Ovary (tissue), 3 donors: ENCODE measurements at regions not wholly inside any gene's neighbourhood (a gene's known extent, or its start where the extent isn't known, plus 50 kb on each side); places are given as distances from the start of the nearest gene placed in this dataset.

Source experiments
- CTCF ChIP-seq, 3 donors: fragments of 450-650 bp in 2 of 3; fragments of 200-600 bp in 1 of 3; IDR thresholded peaks; one replicate each; pipeline versions ENCODE4 v1.5.1 to v1.8.0; 2016 to 2022; ENCODE audit warnings: antibody characterized with exemption in 3 of 3, mild to moderate bottlenecking in 1 of 3
- EP300 ChIP-seq: sonication (generic); formaldehyde crosslinking; IDR thresholded peaks from one replicate; pipeline ENCODE4 v1.6.1; 2017; ENCODE audit warnings: antibody characterized with exemption
- POLR2A ChIP-seq: fragments of 450-650 bp; IDR thresholded peaks from one replicate; pipeline ENCODE4 v1.6.1; 2017; ENCODE audit warnings: antibody characterized with exemption, mild to moderate bottlenecking, moderate library complexity
- donor health status: DM: no; HTN: no; CAD: no.

GRCh38 chr4:12244973-12245372, 816.3 kb upstream of the HS3ST1 start:
- TF ChIP-seq CTCF (IDR thresholded peaks at IDR 0.05) (no peak), POLR2A (no peak), EP300 (no peak)
